HG02610 (cell line): ENCODE measurements at regions not wholly inside any gene's neighbourhood (a gene's known extent, or its start where the extent isn't known, plus 50 kb on each side); places are given as distances from the start of the nearest gene placed in this dataset.
"Not testable (repeated sequence)": the region's sequence is repeated elsewhere in the genome, so short reads cannot be mapped to it uniquely, and the experiment has no call there.

ENCODE experiments used
- ATAC-seq: cut with Tn5 transposase; IDR thresholded peaks from one replicate; pipeline ENCODE4 v1.9.1; 2021; ENCODE audit warnings: mild to moderate bottlenecking, moderate library complexity; ENCODE audit not compliant: unreplicated experiment

DNA sequence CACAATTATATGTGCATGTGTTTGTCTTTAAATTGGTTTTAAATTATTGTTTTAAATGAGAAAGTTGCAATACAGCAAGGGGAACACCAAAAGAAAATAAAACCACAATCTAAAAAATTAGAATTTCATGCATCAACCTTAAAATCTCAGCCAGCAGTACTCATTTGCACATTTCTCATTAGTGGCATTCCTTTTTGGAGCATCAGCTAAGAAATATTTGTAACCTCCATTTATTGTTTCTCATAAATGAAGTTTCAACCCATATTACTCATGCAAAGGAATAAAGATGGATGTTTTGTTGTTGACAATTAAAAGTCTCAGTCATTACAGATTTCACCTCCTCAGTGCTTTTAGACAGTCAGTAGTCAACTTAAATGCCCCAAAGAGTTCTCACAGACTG, 160.1 kb downstream of the TBX15 start:
- no peak for ATAC-seq

GRCh38 chr1:118827636-118828035, 160.5 kb downstream of the TBX15 start:
- ATAC-seq = no peak

- ATAC-seq = no peak
Measured at GRCh38 chr1:118827207-118827606, 160.9 kb downstream of the TBX15 start.

GRCh38 chr1:118826669-118827068, 161.5 kb downstream of the TBX15 start:
- ATAC-seq = no peak

- ATAC-seq = no peak
Measured at GRCh38 chr1:118825619-118826018, 162.5 kb downstream of the TBX15 start.

DNA sequence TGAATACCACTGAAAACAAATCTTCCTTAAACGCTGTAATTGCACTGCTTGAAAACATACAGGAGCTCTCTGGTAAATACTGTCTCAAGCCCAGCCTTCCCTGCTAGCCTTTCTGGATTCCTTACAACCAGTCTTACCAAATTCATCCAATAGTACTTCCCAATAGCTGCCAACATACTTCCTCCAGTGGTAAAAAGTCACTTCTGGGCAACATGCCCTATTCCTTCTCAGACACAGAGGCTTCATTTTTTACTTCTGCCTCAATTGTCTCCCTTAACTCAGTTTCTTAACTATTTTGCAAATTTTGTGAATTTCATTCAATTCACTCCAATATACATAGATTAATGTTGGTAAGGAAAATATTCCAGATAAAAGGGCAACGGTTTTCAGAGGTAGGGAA, 166.3 kb downstream of the TBX15 start:
- ATAC-seq = no peak

DNA sequence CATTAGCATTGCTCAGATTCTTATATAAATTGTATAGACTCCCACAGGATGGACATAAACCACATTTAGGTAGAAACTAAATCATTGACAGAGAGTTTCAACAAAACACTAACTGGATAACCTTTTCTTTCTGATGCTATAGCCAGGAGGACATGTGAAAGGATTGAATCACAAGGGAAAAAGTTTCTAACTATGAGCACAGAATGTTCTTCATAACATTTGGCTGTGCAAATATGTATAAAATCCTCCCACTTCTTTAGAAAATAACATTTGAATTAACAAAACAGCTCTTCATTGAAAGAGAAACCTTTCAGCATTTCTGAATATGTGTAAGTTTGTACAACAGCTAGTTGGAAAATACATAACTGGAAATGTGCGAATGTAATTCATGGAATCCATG, 167.3 kb downstream of the TBX15 start:
- ATAC-seq = no peak

GRCh38 chr1:118815909-118816308, 172.2 kb downstream of the TBX15 start:
- ATAC-seq = no peak

DNA sequence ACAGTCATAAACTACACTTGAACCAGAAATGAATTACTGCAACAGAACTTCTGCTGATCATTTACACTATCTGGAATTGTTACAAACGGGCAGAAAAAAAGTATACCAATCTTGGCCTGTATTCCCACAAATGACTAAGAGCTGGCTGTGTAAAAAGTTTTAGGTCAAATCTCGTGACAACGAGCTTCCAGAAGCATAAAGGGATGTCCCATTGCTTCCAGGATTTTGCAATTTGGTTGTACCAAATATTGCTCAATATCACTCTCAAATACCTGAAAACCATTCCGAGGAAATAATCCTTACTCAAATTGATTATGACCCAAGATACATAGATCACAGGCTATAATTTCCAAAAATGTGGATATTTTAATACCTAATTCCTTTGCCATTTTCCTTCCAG, 175.6 kb downstream of the TBX15 start:
- ATAC-seq = no peak

GRCh38 chr1:118811156-118811555, 177.0 kb downstream of the TBX15 start:
- no peak for ATAC-seq

DNA sequence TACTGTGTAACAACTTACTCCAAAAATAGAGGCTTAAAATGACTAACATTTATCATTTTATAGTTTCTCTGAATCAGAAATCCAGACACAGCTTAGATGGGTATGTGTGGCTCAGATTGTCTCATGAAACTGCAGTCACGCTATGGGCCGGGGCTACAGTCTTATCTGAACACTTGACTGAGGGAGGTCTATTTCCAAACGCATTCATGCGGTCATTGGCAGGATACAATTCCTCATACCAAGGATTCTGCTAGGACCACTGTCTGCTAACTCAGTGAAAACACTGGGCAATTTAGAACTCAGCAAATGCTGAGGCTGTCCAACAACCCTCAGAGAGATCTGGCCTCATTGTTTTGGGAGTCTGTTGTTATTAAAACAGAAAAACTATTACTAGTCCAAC, 178.6 kb downstream of the TBX15 start:
- ATAC-seq = no peak

DNA sequence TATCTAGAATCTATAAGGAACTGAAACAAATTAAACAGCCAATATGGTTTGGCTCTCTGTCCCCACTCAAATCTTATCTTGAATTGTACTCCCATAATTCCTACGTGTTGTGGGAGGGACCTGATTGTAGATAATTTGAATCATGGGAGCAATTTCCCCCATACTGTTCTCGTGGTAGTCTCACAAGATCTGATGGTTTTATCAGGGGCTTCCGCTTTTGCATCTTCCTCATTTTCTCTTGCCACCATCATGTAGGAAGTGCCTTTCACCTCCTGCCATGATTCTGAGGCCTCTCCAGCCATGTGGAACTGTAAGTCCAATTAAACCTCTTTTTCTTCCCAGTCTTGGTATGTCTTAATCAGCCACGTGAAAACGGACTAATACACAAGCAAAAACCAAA, 185.0 kb downstream of the TBX15 start:
- ATAC-seq = not testable (repeated sequence)

DNA sequence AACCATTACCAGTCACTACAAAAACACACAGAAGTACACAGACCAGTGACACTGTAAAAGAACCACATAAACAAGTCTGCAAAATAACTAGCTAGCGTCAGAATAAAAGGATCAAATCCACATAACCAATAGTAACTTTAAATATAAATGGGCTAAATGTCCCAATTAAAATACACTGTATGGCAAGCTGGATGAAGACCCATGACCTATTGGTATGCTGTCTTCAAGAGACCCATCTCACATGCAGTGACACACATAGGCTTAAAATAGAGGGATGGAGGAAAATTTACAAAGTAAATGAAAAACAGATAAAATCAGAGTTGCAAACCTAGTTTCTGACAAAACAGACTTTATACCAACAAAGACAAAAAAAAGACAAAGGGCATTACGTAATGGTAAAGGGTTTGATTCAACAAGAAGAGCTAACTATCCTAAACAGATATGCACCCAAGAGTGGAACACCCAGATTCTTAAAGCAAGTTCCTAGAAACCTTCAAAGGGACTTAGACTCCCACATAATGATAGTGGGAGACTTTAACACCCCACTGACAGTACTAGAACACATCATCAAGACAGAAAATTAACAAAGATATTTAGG, 196.9 kb downstream of the TBX15 start:
- ATAC-seq = no peak

DNA sequence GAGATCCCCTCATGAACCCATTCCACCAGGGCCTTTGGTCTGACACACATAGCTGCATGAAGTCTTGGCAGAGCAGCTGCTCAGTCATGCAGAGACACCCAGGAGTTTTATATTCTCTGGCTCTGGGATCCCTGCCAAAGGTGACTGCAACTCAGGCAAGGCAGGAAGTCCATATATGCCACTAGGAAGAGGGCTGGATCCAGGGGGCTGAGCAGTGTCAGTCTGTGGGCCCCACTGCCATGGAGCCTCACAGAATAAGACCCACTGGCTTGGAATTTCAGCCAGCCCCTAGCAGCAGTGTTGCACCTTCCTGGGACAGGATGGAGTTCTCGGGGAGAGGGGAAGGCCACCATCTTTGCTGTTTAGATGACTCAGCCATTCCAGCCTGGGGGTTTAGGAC, 199.7 kb downstream of the TBX15 start:
- no peak for ATAC-seq

DNA sequence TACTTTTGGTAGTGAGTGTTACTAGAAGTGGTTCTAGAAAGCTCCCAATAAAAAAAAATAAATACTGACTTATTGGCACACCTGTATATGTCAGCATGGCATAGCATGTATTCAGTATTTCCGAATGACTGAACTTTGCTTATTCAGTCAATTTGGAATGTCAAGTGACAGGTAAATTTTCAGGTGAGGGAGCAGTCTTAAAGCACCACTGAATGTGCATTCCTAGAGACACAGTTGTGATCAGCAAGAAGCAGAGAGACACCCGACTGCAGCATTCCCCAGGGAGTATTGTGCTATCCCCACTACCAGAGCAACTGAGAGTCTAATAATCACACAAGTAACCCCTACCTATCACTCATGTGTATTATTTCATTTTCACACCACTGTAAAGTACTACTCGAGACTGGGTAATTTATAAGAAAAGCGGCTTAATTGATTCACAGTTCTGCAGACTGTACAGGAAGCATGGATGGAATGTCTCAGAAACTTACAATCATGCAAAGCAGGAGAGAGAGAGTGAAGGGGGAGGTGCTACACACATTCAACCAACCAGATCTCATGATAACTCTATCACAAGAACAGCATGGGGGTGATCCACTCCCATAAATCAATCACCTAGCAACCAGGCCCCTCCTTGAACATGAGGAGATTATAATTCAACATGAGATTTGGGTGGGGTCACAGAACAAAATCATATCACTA, 201.5 kb downstream of the TBX15 start:
- ATAC-seq = no peak

GRCh38 chr1:118785246-118785645, 202.9 kb downstream of the TBX15 start:
- ATAC-seq = no peak

- ATAC-seq = no peak
Measured at GRCh38 chr1:118783095-118783758, 204.9 kb downstream of the TBX15 start.

DNA sequence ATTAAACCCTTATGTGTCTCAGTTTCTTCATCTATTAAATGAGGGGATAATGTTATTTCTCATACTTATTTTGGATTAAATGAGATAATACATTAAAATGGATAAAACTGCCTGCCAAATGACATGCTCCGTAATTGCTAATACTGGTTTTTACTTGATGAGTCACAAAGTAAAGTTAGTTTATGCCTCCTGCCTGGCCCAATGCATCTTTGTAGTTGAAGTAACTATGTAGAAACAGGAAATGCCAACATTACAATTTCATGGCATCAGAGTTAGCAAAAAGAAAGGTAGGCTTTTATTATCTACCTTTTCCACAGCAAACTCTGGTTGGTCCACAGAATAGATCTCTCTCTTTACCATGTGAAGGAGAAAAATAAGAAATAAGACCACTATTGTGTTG, 214.5 kb downstream of the TBX15 start:
- ATAC-seq = no peak

DNA sequence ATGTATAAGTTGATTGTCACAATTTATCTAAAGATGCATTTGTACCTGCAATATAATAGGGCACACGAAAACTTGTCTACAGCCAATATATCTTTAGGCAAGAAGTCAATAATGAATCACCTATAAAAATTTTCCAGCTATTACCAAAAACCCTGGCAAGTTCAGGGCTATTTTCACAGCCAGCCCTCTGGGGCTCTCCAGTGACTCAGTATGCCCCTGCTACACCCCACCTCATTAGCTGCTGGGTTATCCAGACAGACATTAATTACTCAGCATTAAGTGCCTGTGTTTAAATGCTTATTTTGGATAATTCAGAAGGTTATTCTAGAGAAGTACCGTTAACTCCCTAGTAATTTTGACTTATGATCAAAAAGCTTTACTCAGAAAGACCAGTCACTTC, 220.2 kb downstream of the TBX15 start:
- ATAC-seq = no peak

GRCh38 chr1:118753976-118754375, 234.2 kb downstream of the TBX15 start:
- ATAC-seq = no peak

- ATAC-seq = no peak
Measured at GRCh38 chr1:118751166-118751565, 237.0 kb downstream of the TBX15 start.

DNA sequence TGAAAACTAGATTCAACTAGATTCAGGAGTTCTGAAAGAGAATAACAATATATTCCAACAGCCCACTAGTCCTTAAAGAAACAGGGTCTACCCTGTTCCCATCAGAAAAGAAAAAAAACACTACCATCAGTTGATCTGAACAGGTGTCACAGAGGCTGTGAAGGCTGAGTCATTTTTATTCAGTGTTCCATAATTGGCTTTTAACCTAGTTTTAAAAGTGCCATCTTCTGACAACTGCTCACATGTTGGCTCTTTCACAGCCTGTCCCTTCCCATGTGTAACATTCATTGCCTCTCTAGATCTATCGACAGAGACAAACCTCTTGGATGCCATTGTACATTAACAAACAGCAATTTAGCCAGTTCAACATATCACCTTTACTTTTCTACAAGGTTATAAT, 243.7 kb downstream of the TBX15 start:
- ATAC-seq = no peak
